Retinal pigment epithelial cell (primary cell): ENCODE measurements at regions not wholly inside any gene's neighbourhood (a gene's known extent, or its start where the extent isn't known, plus 50 kb on each side); places are given as distances from the start of the nearest gene placed in this dataset.
"Not testable (repeated sequence)": the region's sequence is repeated elsewhere in the genome, so short reads cannot be mapped to it uniquely, and the experiment has no call there.

Experiments
- DNase-seq: peaks from one replicate; pipeline ENCODE4 v3.0.0-alpha.2; 2010; ENCODE audit warnings: low read depth
- H3K4me3 ChIP-seq: 2 replicates; pipeline ENCODE4 v1.5.1; 2011; ENCODE audit warnings: mild to moderate bottlenecking, low read length, control low read depth, moderate library complexity
- TF ChIP-seq, protein P1 (sequence below): conservative IDR thresholded peaks from 2 replicates; pipeline ENCODE4 v1.5.1; 2011; ENCODE audit warnings: low read depth, low read length, control low read depth, inconsistent platforms

- TF ChIP-seq, protein P1, sequence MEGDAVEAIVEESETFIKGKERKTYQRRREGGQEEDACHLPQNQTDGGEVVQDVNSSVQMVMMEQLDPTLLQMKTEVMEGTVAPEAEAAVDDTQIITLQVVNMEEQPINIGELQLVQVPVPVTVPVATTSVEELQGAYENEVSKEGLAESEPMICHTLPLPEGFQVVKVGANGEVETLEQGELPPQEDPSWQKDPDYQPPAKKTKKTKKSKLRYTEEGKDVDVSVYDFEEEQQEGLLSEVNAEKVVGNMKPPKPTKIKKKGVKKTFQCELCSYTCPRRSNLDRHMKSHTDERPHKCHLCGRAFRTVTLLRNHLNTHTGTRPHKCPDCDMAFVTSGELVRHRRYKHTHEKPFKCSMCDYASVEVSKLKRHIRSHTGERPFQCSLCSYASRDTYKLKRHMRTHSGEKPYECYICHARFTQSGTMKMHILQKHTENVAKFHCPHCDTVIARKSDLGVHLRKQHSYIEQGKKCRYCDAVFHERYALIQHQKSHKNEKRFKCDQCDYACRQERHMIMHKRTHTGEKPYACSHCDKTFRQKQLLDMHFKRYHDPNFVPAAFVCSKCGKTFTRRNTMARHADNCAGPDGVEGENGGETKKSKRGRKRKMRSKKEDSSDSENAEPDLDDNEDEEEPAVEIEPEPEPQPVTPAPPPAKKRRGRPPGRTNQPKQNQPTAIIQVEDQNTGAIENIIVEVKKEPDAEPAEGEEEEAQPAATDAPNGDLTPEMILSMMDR = no peak
- H3K4me3 ChIP-seq = no peak overlapping the region
- no peak for DNase-seq
These were observed 201.1 kb downstream of the NNT start for GRCh38 chr5:43804041-43804440.

GRCh38 chr5:43802651-43803050 lies 199.7 kb downstream of the NNT start:
- no peak for DNase-seq
- no peak overlapping the region for H3K4me3 ChIP-seq
- TF ChIP-seq, protein P1 = no peak

GRCh38 chr5:43802119-43802518 lies 199.1 kb downstream of the NNT start:
- no peak for DNase-seq
- TF ChIP-seq, protein P1 = no peak
- H3K4me3 ChIP-seq = no peak overlapping the region

GRCh38 chr5:43798740-43799139 lies 195.8 kb downstream of the NNT start:
- no peak overlapping the region for H3K4me3 ChIP-seq
- no peak for DNase-seq
- TF ChIP-seq, protein P1 = no peak

DNA sequence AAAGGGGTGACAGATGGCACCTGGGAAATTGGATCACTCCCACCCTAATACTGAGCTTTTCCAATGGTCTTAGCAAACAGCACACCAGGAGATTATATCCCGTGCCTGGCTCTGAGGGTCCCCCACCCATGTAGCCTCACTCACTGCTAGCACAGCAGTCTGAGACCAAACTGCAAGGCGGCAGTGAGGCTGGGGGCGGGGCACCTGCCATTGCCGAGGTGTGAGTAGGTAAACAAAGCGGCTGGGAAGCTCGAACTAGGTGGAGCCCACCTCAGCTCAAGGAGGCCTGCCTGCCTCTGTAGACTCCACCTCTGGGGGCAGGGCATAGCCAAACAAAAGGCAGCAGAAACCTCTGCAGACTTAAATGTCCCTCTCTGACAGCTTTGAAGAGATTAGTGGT lies 188.9 kb downstream of the NNT start:
- not testable (repeated sequence) for DNase-seq

GRCh38 chr5:43785198-43785597 lies 182.2 kb downstream of the NNT start:
- TF ChIP-seq, protein P1 = no peak
- no peak for DNase-seq
- H3K4me3 ChIP-seq = no peak overlapping the region

More for the DNA sequence above, 188.9 kb downstream of the NNT start:
- not testable (repeated sequence) for H3K4me3 ChIP-seq

- TF ChIP-seq, protein P1 = no peak
- H3K4me3 ChIP-seq = no peak overlapping the region
- no peak for DNase-seq
These were observed 177.6 kb downstream of the NNT start for GRCh38 chr5:43780586-43780985.

DNA sequence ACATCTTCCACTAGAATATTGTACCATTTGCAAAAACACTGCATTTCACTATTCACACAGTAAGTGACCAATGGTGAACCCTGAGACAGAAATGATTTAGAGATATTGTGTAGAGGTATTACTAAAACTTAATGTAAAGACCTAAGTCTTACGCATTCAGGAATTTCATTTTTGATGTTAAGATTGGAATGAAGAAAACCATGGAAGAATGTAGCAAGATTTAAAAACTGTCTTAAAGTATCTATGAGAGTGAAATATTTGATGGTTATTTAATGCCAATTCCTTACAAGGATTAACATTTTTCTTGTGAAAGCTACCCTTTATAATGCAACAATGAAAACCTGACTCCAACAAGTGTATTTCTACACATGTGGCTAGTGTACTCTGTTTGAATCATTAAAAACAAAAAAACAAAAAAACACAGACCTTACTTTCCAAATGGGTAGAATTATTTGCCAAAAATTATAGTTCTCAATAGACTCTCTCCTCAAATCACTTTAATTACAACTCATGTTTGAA lies 172.0 kb downstream of the NNT start:
- TF ChIP-seq, protein P1 = no peak
- H3K4me3 ChIP-seq = no peak overlapping the region
- DNase-seq = peak; percentile 32
